ENCODE measurements at regions not wholly inside any gene's neighbourhood (a gene's known extent, or its start where the extent isn't known, plus 50 kb on each side); places are given as distances from the start of the nearest gene placed in this dataset.

DNA sequence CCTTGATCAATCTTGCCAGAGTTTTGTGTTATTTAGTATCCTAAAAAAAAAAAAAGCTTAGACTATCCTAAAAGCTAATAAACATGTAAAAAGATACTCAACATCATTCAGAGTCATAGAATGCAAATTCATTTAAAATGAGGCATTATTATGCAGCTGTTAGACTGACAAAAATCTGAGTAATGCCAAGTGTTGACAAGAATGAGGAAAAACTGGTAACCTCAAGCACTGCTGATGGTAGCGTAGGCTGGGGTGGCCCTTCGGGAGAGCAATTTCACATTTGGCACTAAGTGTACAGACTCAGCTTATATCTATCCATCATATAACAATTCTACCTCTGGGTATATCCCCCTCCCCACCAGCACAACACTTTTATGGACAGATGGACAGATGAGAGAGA is 280.4 kb downstream of the RAP2B start (continued):
- TF ChIP-seq CTCF (IDR thresholded peaks at IDR 0.05) = no peak
- no peak for TF ChIP-seq TEAD4 (CRISPR knock-in tag; IDR thresholded peaks at IDR 0.05)
- no peak for TF ChIP-seq ELF4 (CRISPR knock-in tag; IDR thresholded peaks at IDR 0.05; ENCODE audit: low read depth)

DNA sequence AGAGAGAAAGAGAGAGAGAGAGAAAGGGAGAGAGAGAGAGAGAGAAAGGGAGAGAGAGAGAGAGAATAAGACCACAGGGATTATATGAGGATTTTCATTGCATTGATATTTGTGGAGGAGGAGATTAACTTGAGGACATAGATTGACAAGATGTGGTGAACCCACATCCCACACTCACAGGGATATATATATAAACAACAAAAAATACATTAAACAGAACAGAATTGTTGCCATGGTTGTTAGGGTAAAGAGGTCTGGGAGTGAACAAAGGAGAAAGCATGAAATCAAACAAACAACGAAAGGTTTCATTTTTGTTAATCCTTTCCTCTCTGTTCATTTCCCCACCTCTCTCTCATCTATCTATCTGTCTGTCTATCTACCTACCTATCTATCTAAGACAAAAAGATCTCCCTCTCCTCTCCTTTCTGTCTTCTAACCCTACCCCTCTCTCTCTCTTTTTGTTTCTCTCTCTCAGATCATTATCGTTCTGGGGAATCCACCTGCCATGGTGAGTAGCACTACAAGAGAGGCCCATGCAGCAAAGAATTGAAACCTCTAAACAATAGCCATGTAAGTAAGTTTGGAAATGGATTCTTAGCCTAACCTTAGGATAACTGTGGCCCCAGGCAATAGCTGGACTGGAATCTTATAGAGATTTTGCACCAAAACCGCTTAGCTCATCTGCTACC is 280.9 kb downstream of the RAP2B start:
- ChIA-PET CTCF (interaction anchor here (2.1 kb wide), 1 partner anchor 282 kb away, joined by 6 read pairs; no protein-coding TSS in a partner anchor), POLR2A (no interaction called here)
- Mint-ChIP-seq H3K4me1 (peaks cover 31% of the 10 kb centered on the region), H3K27me3 (ENCODE audit: low read depth) (no peaks in the 10 kb centered on the region), H3K36me3 (no peaks in the 10 kb centered on the region), H3K27ac (no peak overlapping the region), H3K9me3 (no peaks in the 10 kb centered on the region), H3K4me3 (no peak overlapping the region)
- no peak for TF ChIP-seq ZNF281 (CRISPR knock-in tag; IDR thresholded peaks at IDR 0.05)
- TF ChIP-seq, protein P1, sequence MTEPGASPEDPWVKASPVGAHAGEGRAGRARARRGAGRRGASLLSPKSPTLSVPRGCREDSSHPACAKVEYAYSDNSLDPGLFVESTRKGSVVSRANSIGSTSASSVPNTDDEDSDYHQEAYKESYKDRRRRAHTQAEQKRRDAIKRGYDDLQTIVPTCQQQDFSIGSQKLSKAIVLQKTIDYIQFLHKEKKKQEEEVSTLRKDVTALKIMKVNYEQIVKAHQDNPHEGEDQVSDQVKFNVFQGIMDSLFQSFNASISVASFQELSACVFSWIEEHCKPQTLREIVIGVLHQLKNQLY (CRISPR knock-in tag; IDR thresholded peaks at IDR 0.05) = no peak
- TF ChIP-seq SOX15 (CRISPR knock-in tag; IDR thresholded peaks at IDR 0.05) = no peak
- no peak for TF ChIP-seq IRF2 (CRISPR knock-in tag; IDR thresholded peaks at IDR 0.05; ENCODE audit: borderline replicate concordance, low read depth)
- TF ChIP-seq KAT7 (CRISPR knock-in tag; IDR thresholded peaks at IDR 0.05; ENCODE audit: borderline replicate concordance) = no peak
- no peak for TF ChIP-seq CBFB (CRISPR knock-in tag; IDR thresholded peaks at IDR 0.05; ENCODE audit: low read depth)
- TF ChIP-seq CREB1 (CRISPR knock-in tag; IDR thresholded peaks at IDR 0.05) = no peak
- TF ChIP-seq PRRX2 (CRISPR knock-in tag; IDR thresholded peaks at IDR 0.05) = no peak
- no peak for TF ChIP-seq CREM (CRISPR knock-in tag; IDR thresholded peaks at IDR 0.05)
- no peak for TF ChIP-seq ZNF396 (CRISPR knock-in tag; IDR thresholded peaks at IDR 0.05; ENCODE audit: borderline replicate concordance)
- TF ChIP-seq NR1H2 (CRISPR knock-in tag; IDR thresholded peaks at IDR 0.05) = no peak
- no peak for TF ChIP-seq FOXP1 (CRISPR knock-in tag; IDR thresholded peaks at IDR 0.05; ENCODE audit: borderline replicate concordance)
- TF ChIP-seq ETV6 (CRISPR knock-in tag; IDR thresholded peaks at IDR 0.05) = no peak
- no peak for TF ChIP-seq JUN (CRISPR knock-in tag; IDR thresholded peaks at IDR 0.05)
- TF ChIP-seq TEAD4 (CRISPR knock-in tag; IDR thresholded peaks at IDR 0.05) = no peak
- TF ChIP-seq JAZF1 (CRISPR knock-in tag; IDR thresholded peaks at IDR 0.05) = no peak
- TF ChIP-seq, protein P2, sequence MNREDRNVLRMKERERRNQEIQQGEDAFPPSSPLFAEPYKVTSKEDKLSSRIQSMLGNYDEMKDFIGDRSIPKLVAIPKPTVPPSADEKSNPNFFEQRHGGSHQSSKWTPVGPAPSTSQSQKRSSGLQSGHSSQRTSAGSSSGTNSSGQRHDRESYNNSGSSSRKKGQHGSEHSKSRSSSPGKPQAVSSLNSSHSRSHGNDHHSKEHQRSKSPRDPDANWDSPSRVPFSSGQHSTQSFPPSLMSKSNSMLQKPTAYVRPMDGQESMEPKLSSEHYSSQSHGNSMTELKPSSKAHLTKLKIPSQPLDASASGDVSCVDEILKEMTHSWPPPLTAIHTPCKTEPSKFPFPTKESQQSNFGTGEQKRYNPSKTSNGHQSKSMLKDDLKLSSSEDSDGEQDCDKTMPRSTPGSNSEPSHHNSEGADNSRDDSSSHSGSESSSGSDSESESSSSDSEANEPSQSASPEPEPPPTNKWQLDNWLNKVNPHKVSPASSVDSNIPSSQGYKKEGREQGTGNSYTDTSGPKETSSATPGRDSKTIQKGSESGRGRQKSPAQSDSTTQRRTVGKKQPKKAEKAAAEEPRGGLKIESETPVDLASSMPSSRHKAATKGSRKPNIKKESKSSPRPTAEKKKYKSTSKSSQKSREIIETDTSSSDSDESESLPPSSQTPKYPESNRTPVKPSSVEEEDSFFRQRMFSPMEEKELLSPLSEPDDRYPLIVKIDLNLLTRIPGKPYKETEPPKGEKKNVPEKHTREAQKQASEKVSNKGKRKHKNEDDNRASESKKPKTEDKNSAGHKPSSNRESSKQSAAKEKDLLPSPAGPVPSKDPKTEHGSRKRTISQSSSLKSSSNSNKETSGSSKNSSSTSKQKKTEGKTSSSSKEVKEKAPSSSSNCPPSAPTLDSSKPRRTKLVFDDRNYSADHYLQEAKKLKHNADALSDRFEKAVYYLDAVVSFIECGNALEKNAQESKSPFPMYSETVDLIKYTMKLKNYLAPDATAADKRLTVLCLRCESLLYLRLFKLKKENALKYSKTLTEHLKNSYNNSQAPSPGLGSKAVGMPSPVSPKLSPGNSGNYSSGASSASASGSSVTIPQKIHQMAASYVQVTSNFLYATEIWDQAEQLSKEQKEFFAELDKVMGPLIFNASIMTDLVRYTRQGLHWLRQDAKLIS (CRISPR knock-in tag; IDR thresholded peaks at IDR 0.05; ENCODE audit: borderline replicate concordance) = no peak
- no peak for TF ChIP-seq FOXJ3 (CRISPR knock-in tag; IDR thresholded peaks at IDR 0.05; ENCODE audit: borderline replicate concordance)
- ATAC-seq (no peak), DNase-seq (ENCODE audit: low spot score) (no peak)

Data from WTC11 (cell line).